AG09319 (cell line): ENCODE measurements at regions not wholly inside any gene's neighbourhood (a gene's known extent, or its start where the extent isn't known, plus 50 kb on each side); places are given as distances from the start of the nearest gene placed in this dataset.
A peak's percentile ranks its signal among the peaks of the same experiment; 100 is the strongest.

Experiments used
- DNase-seq: peaks from one replicate; pipeline ENCODE4 v3.0.0-alpha.2; 2010; ENCODE audit warnings: low read depth; ENCODE audit errors: extremely low read depth
- TF ChIP-seq, protein P1 (sequence below): IDR thresholded peaks from 2 replicates; pipeline ENCODE4 v1.5.1; 2011; ENCODE audit warnings: low read depth, mild to moderate bottlenecking, inconsistent platforms, low read length, moderate library complexity

DNA sequence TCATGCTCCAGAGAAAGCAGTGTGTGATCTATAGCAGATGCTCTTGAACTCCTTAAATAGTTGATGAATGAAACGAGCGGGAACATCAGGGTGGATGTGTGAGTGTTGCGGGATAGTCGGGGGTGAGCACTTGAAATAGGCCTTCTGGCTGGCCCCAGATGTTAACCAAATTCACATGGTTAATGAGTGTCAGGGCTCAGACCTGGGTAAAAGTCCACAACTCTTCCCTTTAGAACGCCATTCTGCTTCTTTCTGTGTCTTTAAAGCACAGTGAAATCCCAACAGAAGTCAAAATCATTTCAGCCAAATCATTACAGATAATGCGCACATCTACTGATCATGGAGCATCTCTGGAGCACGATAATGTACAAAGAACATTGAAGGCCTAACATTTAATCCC is 249.4 kb upstream of the BOD1L1 start:
- TF ChIP-seq, protein P1, sequence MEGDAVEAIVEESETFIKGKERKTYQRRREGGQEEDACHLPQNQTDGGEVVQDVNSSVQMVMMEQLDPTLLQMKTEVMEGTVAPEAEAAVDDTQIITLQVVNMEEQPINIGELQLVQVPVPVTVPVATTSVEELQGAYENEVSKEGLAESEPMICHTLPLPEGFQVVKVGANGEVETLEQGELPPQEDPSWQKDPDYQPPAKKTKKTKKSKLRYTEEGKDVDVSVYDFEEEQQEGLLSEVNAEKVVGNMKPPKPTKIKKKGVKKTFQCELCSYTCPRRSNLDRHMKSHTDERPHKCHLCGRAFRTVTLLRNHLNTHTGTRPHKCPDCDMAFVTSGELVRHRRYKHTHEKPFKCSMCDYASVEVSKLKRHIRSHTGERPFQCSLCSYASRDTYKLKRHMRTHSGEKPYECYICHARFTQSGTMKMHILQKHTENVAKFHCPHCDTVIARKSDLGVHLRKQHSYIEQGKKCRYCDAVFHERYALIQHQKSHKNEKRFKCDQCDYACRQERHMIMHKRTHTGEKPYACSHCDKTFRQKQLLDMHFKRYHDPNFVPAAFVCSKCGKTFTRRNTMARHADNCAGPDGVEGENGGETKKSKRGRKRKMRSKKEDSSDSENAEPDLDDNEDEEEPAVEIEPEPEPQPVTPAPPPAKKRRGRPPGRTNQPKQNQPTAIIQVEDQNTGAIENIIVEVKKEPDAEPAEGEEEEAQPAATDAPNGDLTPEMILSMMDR: no peak
- DNase-seq: no peak

DNA sequence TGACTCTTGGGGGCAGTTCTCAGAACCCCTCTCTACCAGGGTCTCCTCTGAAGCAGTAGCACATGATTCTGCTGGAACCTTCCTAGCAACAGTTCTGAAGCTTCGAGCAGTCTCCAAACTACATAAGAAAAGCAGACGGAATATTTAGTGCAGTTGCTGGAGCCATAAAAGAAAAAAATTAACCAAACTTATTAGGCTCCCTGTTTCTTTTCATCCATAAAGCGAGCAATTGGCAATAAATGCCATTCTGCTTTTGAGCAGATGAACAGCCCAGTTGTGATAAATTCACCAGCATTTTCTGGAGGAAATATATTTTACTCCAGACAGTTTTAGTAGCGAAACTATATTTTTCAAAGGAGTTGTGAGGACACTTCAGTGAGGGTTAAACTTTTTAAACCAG is 250.1 kb upstream of the BOD1L1 start:
- TF ChIP-seq, protein P1: no peak

DNA sequence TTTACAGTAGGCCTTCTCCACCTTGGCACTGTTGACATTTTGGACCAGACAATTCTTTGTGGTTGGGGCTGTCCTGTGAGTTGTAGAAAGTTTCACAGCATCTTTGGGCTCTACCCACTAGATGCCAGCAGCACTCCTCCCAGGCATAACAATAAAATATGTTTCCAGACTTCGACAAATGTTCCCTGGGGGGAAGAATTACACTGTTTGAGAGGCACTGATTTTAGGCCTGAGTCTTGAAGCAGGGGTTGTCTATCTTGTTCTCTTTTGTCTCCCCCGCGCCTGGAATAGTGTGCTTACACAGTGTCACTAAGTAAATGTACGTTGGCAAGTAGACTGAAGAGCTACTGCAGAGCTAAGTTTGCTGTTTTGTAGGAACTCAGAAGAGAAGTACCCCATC is 254.4 kb upstream of the BOD1L1 start:
- no peak for DNase-seq
- TF ChIP-seq, protein P1: peak; percentile 36

More for the DNA sequence above, 250.1 kb upstream of the BOD1L1 start:
- DNase-seq: no peak

DNA sequence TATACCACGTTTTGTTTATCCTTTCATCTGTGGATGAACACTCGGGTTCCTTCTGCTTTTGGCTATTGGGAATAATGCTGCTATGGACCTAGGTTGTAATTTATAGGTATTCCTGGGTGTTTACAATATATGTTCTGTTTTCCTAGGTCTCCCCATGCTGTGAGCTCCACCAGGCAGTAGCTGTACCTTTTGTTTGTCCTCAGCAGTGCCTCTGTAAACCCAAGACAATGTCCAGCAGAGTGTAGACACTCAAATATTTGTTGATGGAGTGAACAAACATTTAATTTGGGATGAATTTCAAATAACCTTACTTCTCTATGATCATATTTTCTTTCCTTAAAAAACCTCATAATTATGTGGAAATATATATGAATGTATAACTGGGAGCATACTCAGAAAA is 259.5 kb upstream of the BOD1L1 start:
- DNase-seq: no peak
- TF ChIP-seq, protein P1: no peak

DNA sequence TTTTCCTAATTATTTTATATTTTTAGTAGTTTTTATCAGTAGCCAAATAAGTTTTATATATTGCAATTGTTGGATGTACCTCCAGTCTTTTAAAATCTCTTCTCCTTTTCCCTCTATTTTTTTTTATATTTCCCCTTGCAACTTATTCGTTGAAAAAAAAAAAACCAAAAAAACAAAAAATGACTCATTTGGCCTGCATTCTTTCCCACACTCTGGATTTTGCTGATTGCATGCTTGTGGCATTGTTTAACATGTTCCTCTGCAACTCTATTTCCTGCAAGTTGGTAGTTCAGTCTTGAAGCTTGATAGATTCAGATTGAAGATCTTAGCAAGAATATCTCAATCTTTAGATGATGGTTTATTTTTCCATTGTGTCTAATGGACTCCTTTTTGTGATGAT is 260.6 kb upstream of the BOD1L1 start:
- TF ChIP-seq, protein P1: no peak
- DNase-seq: peak; percentile 78

DNA sequence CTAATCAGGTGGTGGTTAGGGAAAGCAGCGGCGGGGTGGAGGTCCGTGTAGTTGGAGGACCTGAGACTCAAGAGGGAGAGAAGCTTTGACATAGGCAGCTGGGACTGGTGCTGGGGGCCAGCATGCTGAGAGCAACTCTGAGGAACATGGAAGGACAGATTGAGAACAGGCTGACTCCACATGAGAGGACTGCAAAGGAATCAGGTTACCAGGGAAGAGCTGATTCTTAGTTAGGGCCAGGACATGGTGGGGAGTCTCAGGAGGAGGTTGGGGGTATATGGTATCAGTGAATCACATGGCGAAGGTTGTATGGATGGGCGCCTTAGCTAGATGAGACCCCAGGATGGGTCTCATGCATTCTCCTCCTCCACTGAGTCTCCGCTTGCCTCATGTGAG is 264.0 kb upstream of the BOD1L1 start:
- no peak for DNase-seq
- TF ChIP-seq, protein P1: no peak

DNA sequence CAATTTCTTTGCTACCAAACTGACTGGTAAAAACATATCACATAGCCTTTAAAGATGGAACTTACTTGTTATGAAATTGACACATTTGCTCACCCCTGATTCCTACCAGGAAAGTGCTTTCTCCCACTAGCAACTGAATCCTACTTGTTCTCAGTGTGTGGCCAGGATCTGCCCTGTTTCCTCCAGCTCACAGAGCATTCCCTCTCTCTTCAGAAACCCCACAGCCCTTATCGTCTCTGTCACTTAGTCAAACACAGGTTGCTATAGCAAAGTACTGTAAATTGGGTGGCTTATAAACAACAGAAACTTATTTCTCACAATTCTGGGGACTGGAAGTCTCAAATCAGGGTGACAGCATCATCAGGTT is 265.2 kb upstream of the BOD1L1 start:
- TF ChIP-seq, protein P1: no peak
- no peak for DNase-seq
